H1 (cell line): ENCODE measurements at regions not wholly inside any gene's neighbourhood (a gene's known extent, or its start where the extent isn't known, plus 50 kb on each side); places are given as distances from the start of the nearest gene placed in this dataset.

ENCODE experiments used
- CTCF ChIA-PET: fragments of 300-600 bp; sonication (Branson Sonifier 250); formaldehyde crosslinking; loops from one replicate; lab custom pipeline; 2021; ENCODE audit not compliant: partially characterized antibody; lab: Charles Lee
- POLR2A ChIA-PET: fragments of 300-600 bp; sonication (Branson Sonifier 250); formaldehyde crosslinking; loops from one replicate; lab custom pipeline; 2021; ENCODE audit warnings: inconsistent platforms; ENCODE audit not compliant: partially characterized antibody; lab: Charles Lee
- DNase-seq, 2 experiments: peaks; one replicate each; pipeline versions ENCODE4 v3.0.0 to v3.0.0-alpha.2; 2010 to 2022; ENCODE audit warnings: low spot score in 2 of 2, low read depth in 1 of 2, mixed read lengths in 1 of 2
- FAIRE-seq: peaks from 2 replicates; lab custom pipeline; 2011; peaks lifted over from hg19 to GRCh38; lab: Jason Lieb, UNC
- H2AFZ ChIP-seq: 2 replicates; pipeline ENCODE4 v1.8.1; 2012; ENCODE audit warnings: low read length, inconsistent platforms
- H2AK5ac ChIP-seq: 2 replicates; pipeline ENCODE4 v1.6.1; 2013; ENCODE audit warnings: low read depth, low read length
- H2BK120ac ChIP-seq: replicated peaks from 2 replicates; pipeline ENCODE3; 2013; ENCODE audit warnings: low read depth, low read length, inconsistent platforms
- H2BK12ac ChIP-seq: 2 replicates; pipeline ENCODE4 v1.6.1; 2013; ENCODE audit warnings: low read depth, low read length
- H2BK15ac ChIP-seq: 2 replicates; pipeline ENCODE4 v1.6.1; 2013; ENCODE audit warnings: low read length
- H2BK20ac ChIP-seq: 2 replicates; pipeline ENCODE4 v1.6.1; 2013; ENCODE audit warnings: low read length
- H2BK5ac ChIP-seq: 2 replicates; pipeline ENCODE4 v1.6.1; 2013; ENCODE audit warnings: low read depth, low read length
- H3K14ac ChIP-seq: 2 replicates; pipeline ENCODE4 v1.6.1; 2013; ENCODE audit warnings: inconsistent platforms; ENCODE audit not compliant: insufficient read length
- H3K18ac ChIP-seq: 2 replicates; pipeline ENCODE4 v1.6.1; 2013; ENCODE audit warnings: low read length; ENCODE audit errors: extremely low read depth
- H3K23ac ChIP-seq: 2 replicates; pipeline ENCODE4 v1.6.1; 2013; ENCODE audit warnings: inconsistent platforms; ENCODE audit not compliant: insufficient read length
- H3K23me2 ChIP-seq: 2 replicates; pipeline ENCODE4 v1.6.1; 2013; ENCODE audit warnings: low read depth, low read length
- H3K27ac ChIP-seq: 2 replicates; pipeline ENCODE4 v1.6.1; 2011; ENCODE audit warnings: low read depth, low read length, inconsistent platforms
- H3K27me3 ChIP-seq, 4 experiments: replicated peaks in 1 of 4; 1 replicate in 1 of 4; 2 replicates in 3 of 4; pipeline versions ENCODE4 v1.6.1 to v1.8.1; 2011 to 2013; ENCODE audit warnings: low read length in 3 of 4, mild to moderate bottlenecking in 3 of 4, inconsistent platforms in 2 of 4, mixed read lengths in 2 of 4, moderate library complexity in 1 of 4; ENCODE audit not compliant: control insufficient read depth in 3 of 4, insufficient read depth in 3 of 4; ENCODE audit errors: extremely low read depth in 1 of 4
- H3K36me3 ChIP-seq, 4 experiments: 2 replicates each; pipeline versions ENCODE4 v1.6.1 to v1.8.1; 2011 to 2013; ENCODE audit warnings: mild to moderate bottlenecking in 4 of 4, low read length in 3 of 4, moderate library complexity in 2 of 4, control low read depth in 1 of 4, inconsistent platforms in 1 of 4; ENCODE audit not compliant: insufficient read depth in 4 of 4, control insufficient read depth in 2 of 4
- H3K4ac ChIP-seq: replicated peaks from 2 replicates; pipeline ENCODE3; 2013; ENCODE audit warnings: low read length, low read depth, mixed read lengths, inconsistent platforms; ENCODE audit not compliant: insufficient read length
- H3K4me1 ChIP-seq, 4 experiments: replicated peaks in 1 of 4; 1 replicate in 1 of 4; 2 replicates in 3 of 4; pipeline versions ENCODE4 v1.6.1 to v1.8.1; 2011 to 2013; ENCODE audit warnings: low read length in 3 of 4, inconsistent platforms in 2 of 4, mixed read lengths in 1 of 4; ENCODE audit not compliant: insufficient read depth in 4 of 4, control insufficient read depth in 3 of 4
- H3K4me2 ChIP-seq, 2 experiments: 2 replicates each; pipeline versions ENCODE4 v1.6.1 to v1.8.1; 2011 to 2013; ENCODE audit warnings: low read depth in 2 of 2, low read length in 2 of 2, control low read depth in 1 of 2, inconsistent platforms in 1 of 2, mild to moderate bottlenecking in 1 of 2; ENCODE audit not compliant: insufficient read depth in 1 of 2
- H3K4me3 ChIP-seq, 4 experiments: fragments of 200-600, 300-600 bp in 1 of 4; sonication (generic), shearing (Covaris generic), sonication (Bioruptor Twin) in 1 of 4; 2 replicates each; pipeline versions ENCODE4 v1.5.1 to v1.8.1; 2011 to 2016; ENCODE audit warnings: low read length in 4 of 4, low read depth in 3 of 4, control low read depth in 2 of 4, inconsistent platforms in 2 of 4, mild to moderate bottlenecking in 2 of 4, mixed read lengths in 1 of 4, moderate library complexity in 1 of 4; ENCODE audit not compliant: insufficient read depth in 2 of 4; ENCODE audit errors: extremely low read depth in 1 of 4
- H3K56ac ChIP-seq: replicated peaks from 2 replicates; pipeline ENCODE3; 2013; ENCODE audit warnings: low read depth, mild to moderate bottlenecking, mixed read lengths, low read length, inconsistent platforms; ENCODE audit not compliant: insufficient read length
- H3K79me1 ChIP-seq: 2 replicates; pipeline ENCODE4 v1.6.1; 2013; ENCODE audit warnings: low read depth, low read length, control low read depth
- H3K79me2 ChIP-seq, 2 experiments: 2 replicates each; pipeline versions ENCODE4 v1.6.1 to v1.8.1; 2012 to 2013; ENCODE audit warnings: low read length in 2 of 2, mild to moderate bottlenecking in 2 of 2, inconsistent platforms in 1 of 2; ENCODE audit not compliant: insufficient read depth in 2 of 2, control insufficient read depth in 1 of 2
- H3K9ac ChIP-seq, 4 experiments: replicated peaks in 1 of 4; 1 replicate in 1 of 4; 2 replicates in 3 of 4; pipeline versions ENCODE4 v1.6.1 to v1.8.1; 2011 to 2013; ENCODE audit warnings: low read depth in 3 of 4, low read length in 3 of 4, control low read depth in 2 of 4, mild to moderate bottlenecking in 2 of 4, moderate library complexity in 2 of 4, inconsistent platforms in 1 of 4; ENCODE audit errors: extremely low read depth in 1 of 4
- H3K9me3 ChIP-seq, 2 experiments: 2 replicates each; pipeline versions ENCODE4 v1.6.1 to v1.8.1; 2012 to 2013; ENCODE audit warnings: mild to moderate bottlenecking in 2 of 2, moderate library complexity in 2 of 2, control low read depth in 1 of 2, inconsistent platforms in 1 of 2, low read depth in 1 of 2, low read length in 1 of 2, mixed read lengths in 1 of 2; ENCODE audit not compliant: insufficient read depth in 2 of 2
- H4K20me1 ChIP-seq, 2 experiments: replicated peaks in 1 of 2; 2 replicates each; pipeline versions ENCODE3 to v1.8.1; 2011 to 2013; ENCODE audit warnings: inconsistent platforms in 2 of 2, low read length in 2 of 2, mild to moderate bottlenecking in 1 of 2; ENCODE audit not compliant: insufficient read depth in 2 of 2, control insufficient read depth in 1 of 2
- H4K5ac ChIP-seq: 2 replicates; pipeline ENCODE4 v1.6.1; 2013; ENCODE audit warnings: low read length, low read depth, mixed read lengths, inconsistent platforms; ENCODE audit not compliant: insufficient read length
- H4K8ac ChIP-seq: 2 replicates; pipeline ENCODE4 v1.8.0; 2013; ENCODE audit warnings: mild to moderate bottlenecking, moderate library complexity, low read length, inconsistent platforms; ENCODE audit not compliant: insufficient read depth; ENCODE audit errors: extremely low read depth
- H4K91ac ChIP-seq: replicated peaks from 2 replicates; pipeline ENCODE3; 2013; ENCODE audit warnings: low read length, mixed read lengths, inconsistent platforms; ENCODE audit not compliant: insufficient read length
- BCL11A ChIP-seq, 2 experiments: IDR thresholded peaks; one replicate each; pipeline ENCODE4 v1.6.1; 2011; ENCODE audit warnings: low read depth in 2 of 2, low read length in 2 of 2, mild to moderate bottlenecking in 2 of 2
- EGR1 ChIP-seq: IDR thresholded peaks from 2 replicates; pipeline ENCODE4 v1.6.1; 2011; ENCODE audit warnings: low read depth, low read length, borderline replicate concordance
- KDM1A ChIP-seq: fragments of 200-600, 300-600 bp; sonication (generic); IDR thresholded peaks from 2 replicates; pipeline ENCODE4 v1.7.1; 2016; ENCODE audit warnings: mild to moderate bottlenecking, low read length, borderline replicate concordance
- TEAD4 ChIP-seq: IDR thresholded peaks from 2 replicates; pipeline ENCODE4 v1.6.1; 2012; ENCODE audit warnings: low read depth, low read length, inconsistent platforms, mixed read lengths
- YY1 ChIP-seq: IDR thresholded peaks from 2 replicates; pipeline ENCODE4 v1.6.1; 2011; ENCODE audit warnings: low read depth, mild to moderate bottlenecking, low read length

DNA sequence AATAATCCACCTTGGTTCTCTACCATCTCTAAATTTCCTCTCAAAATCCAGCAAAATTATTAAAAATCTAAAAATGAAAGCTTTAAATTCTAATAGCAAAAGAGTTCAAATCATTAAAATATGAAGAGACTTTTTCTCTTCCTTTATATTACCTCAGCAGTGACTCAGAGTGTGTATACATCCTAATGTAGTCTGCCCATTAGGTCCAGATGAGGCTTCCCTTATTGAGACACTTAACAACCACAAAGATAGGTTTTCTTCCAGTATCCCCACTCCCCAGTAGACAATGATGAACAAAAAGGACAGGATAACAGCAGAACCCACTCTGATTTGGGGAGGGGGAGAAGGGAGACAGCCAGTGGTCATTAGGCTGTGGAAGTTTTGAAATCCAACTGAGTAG lies 61.5 kb upstream of the DCBLD2 start:
- H4K8ac ChIP-seq, result no peak overlapping the region
- CTCF ChIA-PET, result interaction anchor here (0.7 to 1.5 kb wide), 2 partner anchors 146 to 150 kb away, joined by 4 read pairs; no protein-coding TSS in a partner anchor
- no peak for FAIRE-seq
- TF ChIP-seq YY1, result no peak
- TF ChIP-seq KDM1A, result no peak
- TF ChIP-seq EGR1, result no peak
- no peak for TF ChIP-seq TEAD4
- TF ChIP-seq BCL11A (IDR thresholded peaks at IDR 0.05; ENCODE audit: low read depth in 2 of 2, low read length in 2 of 2), result no peak
- TF ChIP-seq, all 59 proteins: peak for 0
- Histone ChIP-seq H3K27me3 (no peaks in the 10 kb centered on the region), H3K23ac (no peak overlapping the region), H3K4me2 (no peak overlapping the region), H3K18ac (no peak overlapping the region), H3K23me2 (no peaks in the 10 kb centered on the region), H2BK15ac (no peak overlapping the region), H3K79me2 (no peaks in the 10 kb centered on the region), H3K4me3 (no peak overlapping the region), H3K4ac (no peak overlapping the region), H3K4me1 (no peaks in the 10 kb centered on the region), H4K5ac (no peak overlapping the region), H3K14ac (no peak overlapping the region), H2BK12ac (no peak overlapping the region), H3K36me3 (no peaks in the 10 kb centered on the region), H3K27ac (no peak overlapping the region), H2BK5ac (no peak overlapping the region), H4K20me1 (no peaks in the 10 kb centered on the region), H3K9ac (no peak overlapping the region), H3K79me1 (no peaks in the 10 kb centered on the region), H2AK5ac (no peak overlapping the region), H2AFZ (no peak overlapping the region), H2BK20ac (no peak overlapping the region), H2BK120ac (no peak overlapping the region), H3K56ac (no peak overlapping the region), H3K9me3 (no peaks in the 10 kb centered on the region), H4K91ac (no peak overlapping the region)
- POLR2A ChIA-PET, result no interaction called here
- DNase-seq, result no peak
